ENCODE measurements at regions not wholly inside any gene's neighbourhood (a gene's known extent, or its start where the extent isn't known, plus 50 kb on each side); places are given as distances from the start of the nearest gene placed in this dataset.

DNA sequence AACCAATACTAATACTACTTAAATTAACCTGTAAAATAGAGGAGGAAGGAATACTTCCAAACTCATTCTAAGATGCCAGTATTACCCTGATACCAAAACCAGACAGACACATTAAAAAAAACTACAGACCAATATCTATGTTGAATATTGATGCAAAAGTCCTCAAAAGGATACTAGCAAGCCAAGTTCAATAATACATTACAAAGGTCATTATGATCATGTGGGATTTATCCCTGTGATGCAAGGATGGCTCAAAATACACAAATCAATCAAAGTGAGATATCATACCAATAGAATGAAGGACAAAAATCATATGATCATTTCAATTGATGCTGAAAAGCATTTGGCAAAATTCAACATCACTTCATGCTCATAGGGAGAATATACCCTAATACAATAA, 97.2 kb upstream of the ATXN7L3B start:
- H3K36me3 ChIP-seq: no peaks in the 10 kb centered on the region

DNA sequence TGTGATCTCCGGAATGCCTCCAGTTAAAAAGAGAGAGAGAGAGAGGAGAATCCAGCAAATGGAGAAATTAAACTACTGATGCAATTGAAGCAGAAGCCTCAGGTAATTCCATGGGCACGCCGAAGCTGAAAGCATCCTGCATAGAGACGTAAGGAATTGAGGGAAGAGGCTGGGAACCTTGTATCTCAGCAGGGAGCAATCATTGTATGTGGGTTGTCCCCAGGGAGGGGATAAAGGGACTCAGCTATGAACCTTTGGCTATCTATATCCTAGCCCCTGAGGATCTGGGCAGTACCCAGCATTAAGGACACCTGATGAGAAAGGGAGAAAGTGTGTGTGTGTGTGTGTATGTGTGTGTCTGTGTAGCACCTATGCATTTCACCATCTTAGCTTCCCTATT, 95.8 kb upstream of the ATXN7L3B start:
- Histone ChIP-seq H3K27ac (no peak overlapping the region), H3K27me3 (no peaks in the 10 kb centered on the region), H3K36me3 (no peaks in the 10 kb centered on the region), H3K9me3 (no peaks in the 10 kb centered on the region), H3K4me1 (no peaks in the 10 kb centered on the region), H3K4me3 (no peak overlapping the region)
- TF ChIP-seq EP300 (IDR thresholded peaks at IDR 0.05): no peak
- DNase-seq: no peak
- 71 to 79% methylated on average over 4 of the region's 4 CpGs for WGBS, 2 donors
- ATAC-seq (ENCODE audit: low FRiP score in 2 of 2): no peak

More for the DNA sequence above, 97.2 kb upstream of the ATXN7L3B start:
- DNase-seq (no peak), ATAC-seq (ENCODE audit: low FRiP score in 2 of 2) (no peak)
- Histone ChIP-seq H3K4me1 (no peaks in the 10 kb centered on the region), H3K4me3 (no peak overlapping the region), H3K27ac (no peak overlapping the region), H3K27me3 (no peaks in the 10 kb centered on the region), H3K9me3 (no peaks in the 10 kb centered on the region)
- TF ChIP-seq POLR2A (IDR thresholded peaks at IDR 0.05) (no peak), POLR2AphosphoS5 (IDR thresholded peaks at IDR 0.05) (no peak)

DNA sequence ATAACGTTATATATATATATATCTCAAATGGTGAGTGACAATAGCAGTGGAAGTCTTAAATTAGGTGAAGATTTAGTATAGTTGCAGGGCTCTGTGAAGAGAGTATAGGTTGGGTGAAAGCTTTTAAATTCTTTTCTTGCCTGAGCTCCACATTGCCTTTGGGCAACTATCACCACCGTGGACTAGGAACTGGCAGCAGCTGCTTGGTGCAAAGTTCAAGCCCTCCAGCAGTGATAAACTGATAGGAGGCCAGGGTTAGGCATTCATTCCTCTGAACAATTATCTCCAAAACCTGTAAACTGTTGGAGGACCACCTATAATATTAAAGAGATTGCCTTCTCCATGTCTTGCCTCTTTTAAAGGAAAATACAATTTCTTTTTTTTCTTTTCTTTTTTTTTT, 91.2 kb upstream of the ATXN7L3B start:
- WGBS, 2 donors: 70 to 80% methylated on average over 2 of the region's 2 CpGs
- no peak for TF ChIP-seq POLR2A (IDR thresholded peaks at IDR 0.05)
- TF ChIP-seq, protein P1, sequence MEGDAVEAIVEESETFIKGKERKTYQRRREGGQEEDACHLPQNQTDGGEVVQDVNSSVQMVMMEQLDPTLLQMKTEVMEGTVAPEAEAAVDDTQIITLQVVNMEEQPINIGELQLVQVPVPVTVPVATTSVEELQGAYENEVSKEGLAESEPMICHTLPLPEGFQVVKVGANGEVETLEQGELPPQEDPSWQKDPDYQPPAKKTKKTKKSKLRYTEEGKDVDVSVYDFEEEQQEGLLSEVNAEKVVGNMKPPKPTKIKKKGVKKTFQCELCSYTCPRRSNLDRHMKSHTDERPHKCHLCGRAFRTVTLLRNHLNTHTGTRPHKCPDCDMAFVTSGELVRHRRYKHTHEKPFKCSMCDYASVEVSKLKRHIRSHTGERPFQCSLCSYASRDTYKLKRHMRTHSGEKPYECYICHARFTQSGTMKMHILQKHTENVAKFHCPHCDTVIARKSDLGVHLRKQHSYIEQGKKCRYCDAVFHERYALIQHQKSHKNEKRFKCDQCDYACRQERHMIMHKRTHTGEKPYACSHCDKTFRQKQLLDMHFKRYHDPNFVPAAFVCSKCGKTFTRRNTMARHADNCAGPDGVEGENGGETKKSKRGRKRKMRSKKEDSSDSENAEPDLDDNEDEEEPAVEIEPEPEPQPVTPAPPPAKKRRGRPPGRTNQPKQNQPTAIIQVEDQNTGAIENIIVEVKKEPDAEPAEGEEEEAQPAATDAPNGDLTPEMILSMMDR (IDR thresholded peaks at IDR 0.05): no peak
- TF ChIP-seq EP300 (IDR thresholded peaks at IDR 0.05): no peak
- TF ChIP-seq POLR2AphosphoS5 (IDR thresholded peaks at IDR 0.05): no peak
- Histone ChIP-seq H3K4me1 (no peaks in the 10 kb centered on the region), H3K36me3 (no peaks in the 10 kb centered on the region), H3K9me3 (no peaks in the 10 kb centered on the region), H3K4me3 (no peak overlapping the region), H3K27ac (no peak overlapping the region), H3K27me3 (no peaks in the 10 kb centered on the region)
- no peak for ATAC-seq (ENCODE audit: low FRiP score in 2 of 2)
- no peak for DNase-seq

DNA sequence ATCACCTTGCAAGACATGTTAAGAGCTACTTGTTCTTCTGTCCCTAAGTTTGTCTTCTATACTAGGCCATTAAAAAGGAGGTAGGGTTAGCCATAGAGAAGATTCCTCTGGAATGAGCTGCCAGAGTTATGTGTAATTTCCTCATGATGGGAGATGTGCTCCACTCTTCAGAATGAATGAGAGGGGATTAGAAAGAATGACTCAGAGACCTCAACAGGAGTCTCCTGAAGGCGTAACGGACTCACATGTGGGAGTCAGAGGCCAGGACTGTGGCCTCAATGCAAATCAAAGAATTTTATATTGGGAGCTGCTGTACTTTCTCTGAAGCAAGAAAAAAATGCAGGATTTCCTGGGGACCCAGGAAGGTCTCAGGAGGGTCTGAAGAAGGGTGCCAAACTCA, 87.8 kb upstream of the ATXN7L3B start:
- no peak overlapping the region for H3K4me3 ChIP-seq
- TF ChIP-seq POLR2AphosphoS5 (IDR thresholded peaks at IDR 0.05) (no peak), POLR2A (IDR thresholded peaks at IDR 0.05) (no peak), EP300 (IDR thresholded peaks at IDR 0.05) (no peak)
- TF ChIP-seq, protein P1 (IDR thresholded peaks at IDR 0.05): no peak
- H3K27ac ChIP-seq: no peak overlapping the region
- 82 to 91% methylated on average over 2 of the region's 2 CpGs for WGBS, 2 donors
- H3K4me1 ChIP-seq: no peaks in the 10 kb centered on the region
- ATAC-seq (ENCODE audit: low FRiP score in 2 of 2) (no peak), DNase-seq (no peak)
- H3K9me3 ChIP-seq: no peaks in the 10 kb centered on the region
- no peaks in the 10 kb centered on the region for H3K27me3 ChIP-seq
- no peaks in the 10 kb centered on the region for H3K36me3 ChIP-seq

DNA sequence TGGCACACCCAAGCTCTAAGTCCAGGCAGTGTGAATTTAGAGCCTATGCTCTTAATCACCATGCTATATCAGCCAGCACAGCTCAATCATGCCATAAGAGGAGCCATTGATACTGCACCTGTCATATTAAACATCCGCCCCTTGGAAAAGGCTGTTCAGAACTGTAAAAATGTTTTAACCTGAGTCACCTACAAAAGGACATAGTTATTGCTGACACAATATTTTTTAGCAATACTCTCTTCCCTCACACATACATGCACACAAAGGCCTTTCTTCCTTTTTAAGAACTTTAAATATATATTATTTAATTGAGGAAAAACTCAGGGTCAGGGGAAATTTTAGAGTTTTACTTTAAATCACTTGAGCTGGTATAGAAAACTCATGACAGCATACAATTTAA, 83.5 kb upstream of the ATXN7L3B start:
- H3K9me3 ChIP-seq: no peaks in the 10 kb centered on the region
- no peak for ATAC-seq (ENCODE audit: low FRiP score in 2 of 2)
- H3K36me3 ChIP-seq: no peaks in the 10 kb centered on the region
- H3K4me3 ChIP-seq: no peak overlapping the region
- no peaks in the 10 kb centered on the region for H3K27me3 ChIP-seq
- TF ChIP-seq EP300 (IDR thresholded peaks at IDR 0.05) (no peak), POLR2AphosphoS5 (IDR thresholded peaks at IDR 0.05) (no peak), POLR2A (IDR thresholded peaks at IDR 0.05) (no peak)
- TF ChIP-seq, protein P1 (IDR thresholded peaks at IDR 0.05): no peak
- DNase-seq: no peak
- no peaks in the 10 kb centered on the region for H3K4me1 ChIP-seq
- no peak overlapping the region for H3K27ac ChIP-seq
- 82 to 90% methylated on average over 1 of the region's 1 CpG for WGBS, 2 donors

DNA sequence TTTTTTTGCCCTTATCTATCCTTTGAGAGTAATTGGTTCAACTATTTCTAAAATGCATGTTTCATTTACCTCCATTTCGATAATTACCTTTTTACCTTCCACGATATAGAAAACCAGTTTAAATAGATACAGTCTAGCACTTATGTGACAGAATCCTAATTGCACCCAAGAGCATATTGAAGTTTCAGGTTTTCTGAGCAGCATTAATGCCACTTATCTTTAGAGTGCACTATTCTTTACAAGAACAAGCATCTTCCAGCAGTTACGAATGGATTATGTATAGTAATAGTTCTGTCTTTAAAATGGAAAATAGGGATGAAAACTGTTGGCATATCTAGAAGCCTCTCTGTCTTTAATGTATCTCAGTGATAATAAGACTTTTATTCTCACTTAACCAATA, 82.2 kb upstream of the ATXN7L3B start:
- no peaks in the 10 kb centered on the region for H3K9me3 ChIP-seq
- no peak overlapping the region for H3K27ac ChIP-seq
- ATAC-seq (ENCODE audit: low FRiP score in 2 of 2) (no peak), DNase-seq (no peak)
- H3K36me3 ChIP-seq: no peaks in the 10 kb centered on the region
- WGBS, 2 donors: 84 to 94% methylated on average over 3 of the region's 3 CpGs
- no peaks in the 10 kb centered on the region for H3K27me3 ChIP-seq
- no peaks in the 10 kb centered on the region for H3K4me1 ChIP-seq
- no peak overlapping the region for H3K4me3 ChIP-seq
- TF ChIP-seq, protein P1 (IDR thresholded peaks at IDR 0.05): no peak
- TF ChIP-seq POLR2AphosphoS5 (IDR thresholded peaks at IDR 0.05): no peak
- no peak for TF ChIP-seq POLR2A (IDR thresholded peaks at IDR 0.05)
- TF ChIP-seq EP300 (IDR thresholded peaks at IDR 0.05): no peak
